Nephron (organoid): ENCODE measurements at regions not wholly inside any gene's neighbourhood (a gene's known extent, or its start where the extent isn't known, plus 50 kb on each side); places are given as distances from the start of the nearest gene placed in this dataset.
"Not testable (repeated sequence)": the region's sequence is repeated elsewhere in the genome, so short reads cannot be mapped to it uniquely, and the experiment has no call there.

ENCODE experiments used
- H3K27ac Mint-ChIP-seq, 3 experiments: 2 replicates each; pipeline ENCODE4 v1.8.0; 2020; ENCODE audit warnings: mixed read lengths in 3 of 3, mild to moderate bottlenecking in 2 of 3, moderate library complexity in 1 of 3
- H3K27me3 Mint-ChIP-seq: 2 replicates; pipeline ENCODE4 v1.8.0; 2021; ENCODE audit warnings: low read depth, mild to moderate bottlenecking, moderate library complexity, mixed read lengths
- H3K36me3 Mint-ChIP-seq: 2 replicates; pipeline ENCODE4 v1.8.0; 2020; ENCODE audit warnings: low read depth, mixed read lengths
- H3K4me1 Mint-ChIP-seq: 2 replicates; pipeline ENCODE4 v1.8.0; 2020; ENCODE audit warnings: mixed read lengths
- H3K4me3 Mint-ChIP-seq, 3 experiments: 2 replicates each; pipeline ENCODE4 v1.8.0; 2020; ENCODE audit warnings: mild to moderate bottlenecking in 3 of 3, mixed read lengths in 3 of 3, moderate library complexity in 2 of 3
- H3K9me3 Mint-ChIP-seq: 2 replicates; pipeline ENCODE4 v1.8.0; 2020; ENCODE audit warnings: mixed read lengths
- CTCF ChIP-seq, 3 experiments: fragments of 200-600 bp; sonication (generic); IDR thresholded peaks; one replicate each; pipeline ENCODE4 v1.5.0; 2021; ENCODE audit warnings: antibody characterized with exemption in 3 of 3; ENCODE audit not compliant: unreplicated experiment in 3 of 3

- TF ChIP-seq CTCF (IDR thresholded peaks at IDR 0.05; ENCODE audit: unreplicated experiment in 3 of 3), result no peak
- Mint-ChIP-seq H3K4me1 (no peaks in the 10 kb centered on the region), H3K4me3 (no peak overlapping the region), H3K27me3 (no peaks in the 10 kb centered on the region), H3K36me3 (peaks cover 4% of the 10 kb centered on the region), H3K9me3 (no peaks in the 10 kb centered on the region), H3K27ac (no peak overlapping the region)
These were observed 135.4 kb downstream of the HAUS1 start for GRCh38 chr18:46239549-46239948.

GRCh38 chr18:46239998-46240397, 135.8 kb downstream of the HAUS1 start:
- TF ChIP-seq CTCF (IDR thresholded peaks at IDR 0.05; ENCODE audit: unreplicated experiment in 3 of 3), result no peak
- H3K27ac Mint-ChIP-seq, result no peak overlapping the region
- H3K4me1 Mint-ChIP-seq, result no peaks in the 10 kb centered on the region
- H3K36me3 Mint-ChIP-seq, result peaks cover 4% of the 10 kb centered on the region
- H3K9me3 Mint-ChIP-seq, result no peaks in the 10 kb centered on the region
- no peaks in the 10 kb centered on the region for H3K27me3 Mint-ChIP-seq
- no peak overlapping the region for H3K4me3 Mint-ChIP-seq

DNA sequence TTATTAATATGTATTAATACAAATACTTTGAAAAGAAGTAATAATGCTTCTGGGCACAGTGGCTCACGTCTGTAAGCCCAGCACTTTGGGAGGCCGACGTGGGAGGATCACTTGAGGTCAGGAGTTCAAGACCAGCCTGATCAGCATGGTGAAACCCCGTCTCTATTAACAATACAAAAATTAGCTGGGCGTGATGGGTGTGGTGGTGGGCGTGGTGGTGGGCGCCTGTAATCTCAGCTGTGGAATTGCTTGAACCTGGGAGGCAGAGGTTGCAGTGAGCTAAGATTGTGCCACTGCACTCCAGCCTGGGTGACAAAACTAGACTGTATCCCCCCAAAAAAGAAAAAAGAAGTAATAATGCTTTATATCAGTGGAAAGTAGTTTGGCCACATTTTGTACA, 137.2 kb downstream of the HAUS1 start:
- H3K36me3 Mint-ChIP-seq, H3K27me3 Mint-ChIP-seq, H3K4me1 Mint-ChIP-seq, H3K27ac Mint-ChIP-seq, H3K9me3 Mint-ChIP-seq, H3K4me3 Mint-ChIP-seq: not testable (repeated sequence)

- no peaks in the 10 kb centered on the region for H3K27me3 Mint-ChIP-seq
These were observed 138.0 kb downstream of the HAUS1 start for GRCh38 chr18:46242183-46242582.

GRCh38 chr18:46243095-46243494, 138.9 kb downstream of the HAUS1 start:
- peaks cover 4% of the 10 kb centered on the region for H3K36me3 Mint-ChIP-seq
- no peak for TF ChIP-seq CTCF (IDR thresholded peaks at IDR 0.05; ENCODE audit: unreplicated experiment in 3 of 3)
- no peaks in the 10 kb centered on the region for H3K27me3 Mint-ChIP-seq
- H3K4me1 Mint-ChIP-seq, result no peaks in the 10 kb centered on the region
- no peak overlapping the region for H3K27ac Mint-ChIP-seq
- H3K4me3 Mint-ChIP-seq, result no peak overlapping the region
- H3K9me3 Mint-ChIP-seq, result no peaks in the 10 kb centered on the region

More at GRCh38 chr18:46242183-46242582, 138.0 kb downstream of the HAUS1 start:
- TF ChIP-seq CTCF (IDR thresholded peaks at IDR 0.05; ENCODE audit: unreplicated experiment in 3 of 3), result no peak
- H3K4me3 Mint-ChIP-seq, result no peak overlapping the region
- H3K36me3 Mint-ChIP-seq, result no peaks in the 10 kb centered on the region
- H3K9me3 Mint-ChIP-seq, result no peaks in the 10 kb centered on the region
- H3K27ac Mint-ChIP-seq, result no peak overlapping the region
- no peaks in the 10 kb centered on the region for H3K4me1 Mint-ChIP-seq

DNA sequence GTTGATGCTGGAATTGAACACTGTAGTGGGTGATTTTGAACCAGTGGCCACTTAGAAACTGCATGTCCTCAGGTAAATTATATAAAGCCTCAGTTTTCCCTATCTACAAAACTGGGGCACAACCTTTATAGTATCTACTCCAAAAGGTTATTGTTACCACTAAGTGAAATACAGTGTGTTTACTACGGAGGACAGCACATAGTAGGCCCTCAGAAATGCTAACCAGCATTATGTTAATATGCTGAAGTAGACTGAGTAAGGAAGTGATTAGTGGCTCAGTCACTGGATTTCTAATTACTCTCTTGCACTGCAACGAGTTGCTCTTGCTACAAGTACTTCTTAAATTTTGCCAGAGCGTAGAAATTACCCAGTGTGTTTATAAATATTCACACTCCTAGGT, 139.5 kb downstream of the HAUS1 start:
- H3K36me3 Mint-ChIP-seq, result peaks cover 7% of the 10 kb centered on the region
- no peaks in the 10 kb centered on the region for H3K27me3 Mint-ChIP-seq
- H3K9me3 Mint-ChIP-seq, result no peaks in the 10 kb centered on the region
- no peak overlapping the region for H3K4me3 Mint-ChIP-seq
- no peak overlapping the region for H3K27ac Mint-ChIP-seq
- no peaks in the 10 kb centered on the region for H3K4me1 Mint-ChIP-seq
- no peak for TF ChIP-seq CTCF (IDR thresholded peaks at IDR 0.05; ENCODE audit: unreplicated experiment in 3 of 3)
